Esophagus muscularis mucosa (tissue), 3 donors: ENCODE measurements at regions not wholly inside any gene's neighbourhood (a gene's known extent, or its start where the extent isn't known, plus 50 kb on each side); places are given as distances from the start of the nearest gene placed in this dataset.

Experiments
- small RNA-seq, 3 donors: library from RNA; depleted of rRNA; stranded (forward); fragments of <200 nt; gene quantifications; one replicate each; pipeline ENCODE3, GENCODE V24; 2016

Small RNA genes in the stretch of these regions (small RNA-seq; reads per million reads assigned to genes)
- gene RN7SL82P = 0 reads per million in 3 donors
